WTC11 (cell line): ENCODE measurements at regions not wholly inside any gene's neighbourhood (a gene's known extent, or its start where the extent isn't known, plus 50 kb on each side); places are given as distances from the start of the nearest gene placed in this dataset.

Source experiments
- ATAC-seq: fragments of 200-7000 bp; cut with Tn5 transposase; 2 replicates; pipeline ENCODE4 v1.10.0; 2021; ENCODE audit warnings: mild to moderate bottlenecking, moderate library complexity
- CTCF ChIA-PET: fragments of 300-600 bp; sonication (Branson Sonifier 250); formaldehyde crosslinking; loops from one replicate; lab custom pipeline; 2021; ENCODE audit warnings: antibody characterized with exemption; lab: Charles Lee
- POLR2A ChIA-PET: fragments of 350-600 bp; sonication (Branson Sonifier 250); formaldehyde crosslinking; loops from one replicate; lab custom pipeline; 2021; ENCODE audit warnings: antibody characterized with exemption; lab: Charles Lee
- DNase-seq: peaks from one replicate; pipeline ENCODE4 v3.0.0; 2021; ENCODE audit warnings: low spot score
- H3K27ac Mint-ChIP-seq: 2 replicates; pipeline ENCODE4 v1.8.0; 2021; ENCODE audit warnings: mixed read lengths
- H3K27me3 Mint-ChIP-seq: 2 replicates; pipeline ENCODE4 v1.8.0; 2021; ENCODE audit warnings: low read depth, mild to moderate bottlenecking, moderate library complexity, mixed read lengths
- H3K36me3 Mint-ChIP-seq: 2 replicates; pipeline ENCODE4 v1.8.0; 2021; ENCODE audit warnings: mixed read lengths
- H3K4me1 Mint-ChIP-seq: 2 replicates; pipeline ENCODE4 v1.8.0; 2022; ENCODE audit warnings: mixed read lengths
- H3K4me3 Mint-ChIP-seq: 2 replicates; pipeline ENCODE4 v1.8.0; 2021; ENCODE audit warnings: mild to moderate bottlenecking, moderate library complexity, mixed read lengths
- H3K9me3 Mint-ChIP-seq: 2 replicates; pipeline ENCODE4 v1.8.0; 2021; ENCODE audit warnings: mixed read lengths
- ATF2 ChIP-seq: sonication (generic); formaldehyde crosslinking; IDR thresholded peaks from 2 replicates; pipeline ENCODE4 v1.8.1; 2022; ENCODE audit warnings: low read depth, missing genetic modification reagents, borderline replicate concordance
- ELF4 ChIP-seq: sonication (generic); formaldehyde crosslinking; IDR thresholded peaks from 2 replicates; pipeline ENCODE4 v1.8.1; 2022; ENCODE audit warnings: low read depth, mild to moderate bottlenecking, moderate library complexity, missing genetic modification reagents
- NFYB ChIP-seq: sonication (generic); formaldehyde crosslinking; conservative IDR thresholded peaks from 2 replicates; pipeline ENCODE4 v1.8.0; 2022; ENCODE audit warnings: low read depth, missing genetic modification reagents
- PRDM15 ChIP-seq: sonication (generic); formaldehyde crosslinking; IDR thresholded peaks from 2 replicates; pipeline ENCODE4 v1.8.0; 2022; ENCODE audit warnings: missing genetic modification reagents
- PRRX2 ChIP-seq: fragments of 250-450 bp; sonication (Bioruptor Pico); IDR thresholded peaks from 2 replicates; pipeline ENCODE4 v1.8.0; 2021; ENCODE audit warnings: mild to moderate bottlenecking
- STAT6 ChIP-seq: sonication (generic); formaldehyde crosslinking; conservative IDR thresholded peaks from 2 replicates; pipeline ENCODE4 v1.8.1; 2023; ENCODE audit warnings: mild to moderate bottlenecking, low read depth, missing genetic modification reagents, moderate library complexity
- ZNF219 ChIP-seq: sonication (generic); formaldehyde crosslinking; IDR thresholded peaks from 2 replicates; pipeline ENCODE4 v1.8.0; 2023; ENCODE audit warnings: missing genetic modification reagents, mild to moderate bottlenecking, borderline replicate concordance
- ZNF423 ChIP-seq: fragments of 250-450 bp; sonication (Bioruptor Pico); IDR thresholded peaks from 2 replicates; pipeline ENCODE4 v2.1.2; 2022; ENCODE audit warnings: mild to moderate bottlenecking, moderate library complexity
- TF ChIP-seq, protein P1 (sequence below): sonication (generic); formaldehyde crosslinking; IDR thresholded peaks from 2 replicates; pipeline ENCODE4 v1.8.1; 2023; ENCODE audit warnings: mild to moderate bottlenecking, missing genetic modification reagents, moderate library complexity
- TF ChIP-seq, protein P2 (sequence below): sonication (generic); formaldehyde crosslinking; IDR thresholded peaks from 2 replicates; pipeline ENCODE4 v1.8.0; 2022; ENCODE audit warnings: mild to moderate bottlenecking, missing genetic modification reagents
- TF ChIP-seq, protein P3 (sequence below): sonication (generic); formaldehyde crosslinking; IDR thresholded peaks from 2 replicates; pipeline ENCODE4 v1.8.1; 2022; ENCODE audit warnings: missing genetic modification reagents, borderline replicate concordance
- TF ChIP-seq, protein P4 (sequence below): sonication (generic); formaldehyde crosslinking; IDR thresholded peaks from 2 replicates; pipeline ENCODE4 v1.8.0; 2022; ENCODE audit warnings: mild to moderate bottlenecking, missing genetic modification reagents
- TF ChIP-seq, protein P5 (sequence below): fragments of 250-450 bp; sonication (Bioruptor Pico); IDR thresholded peaks from 2 replicates; pipeline ENCODE4 v1.9.0; 2021; ENCODE audit warnings: mild to moderate bottlenecking
- TF ChIP-seq, protein P6 (sequence below): fragments of 250-450 bp; sonication (Bioruptor Pico); conservative IDR thresholded peaks from 2 replicates; pipeline ENCODE4 v1.9.0; 2021; ENCODE audit warnings: mild to moderate bottlenecking

DNA sequence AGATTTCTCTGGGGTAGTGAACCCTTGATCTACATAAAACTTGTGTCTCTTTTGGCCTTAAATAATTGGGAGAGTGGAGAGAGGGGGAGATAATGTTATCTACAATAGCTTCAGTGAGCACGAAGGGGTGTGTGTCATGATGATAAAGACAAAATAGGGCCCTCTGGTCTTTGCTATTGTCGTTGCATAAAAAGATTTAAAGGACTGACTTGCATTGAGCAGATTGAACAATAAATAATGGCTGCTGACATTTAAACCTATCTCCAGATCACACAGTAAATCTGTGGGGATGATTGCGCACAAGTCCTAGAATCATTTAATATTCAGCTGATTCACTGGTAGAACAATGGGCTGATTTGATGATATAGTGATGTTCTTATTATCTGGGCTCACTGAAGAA, 71.3 kb upstream of the GAP43 start:
- no peak overlapping the region for H3K27ac Mint-ChIP-seq
- H3K4me1 Mint-ChIP-seq: peaks cover 38% of the 10 kb centered on the region
- ChIA-PET POLR2A (no interaction called here), CTCF (no interaction called here)
- H3K4me3 Mint-ChIP-seq: no peak overlapping the region
- no peak for DNase-seq
- TF ChIP-seq PRRX2 (CRISPR knock-in tag): no peak
- TF ChIP-seq PRDM15: no peak
- TF ChIP-seq NFYB (CRISPR knock-in tag): no peak
- TF ChIP-seq STAT6 (CRISPR knock-in tag): no peak
- no peak for TF ChIP-seq ELF4 (CRISPR knock-in tag)
- TF ChIP-seq ATF2 (CRISPR knock-in tag): no peak
- TF ChIP-seq, protein P1, sequence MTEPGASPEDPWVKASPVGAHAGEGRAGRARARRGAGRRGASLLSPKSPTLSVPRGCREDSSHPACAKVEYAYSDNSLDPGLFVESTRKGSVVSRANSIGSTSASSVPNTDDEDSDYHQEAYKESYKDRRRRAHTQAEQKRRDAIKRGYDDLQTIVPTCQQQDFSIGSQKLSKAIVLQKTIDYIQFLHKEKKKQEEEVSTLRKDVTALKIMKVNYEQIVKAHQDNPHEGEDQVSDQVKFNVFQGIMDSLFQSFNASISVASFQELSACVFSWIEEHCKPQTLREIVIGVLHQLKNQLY (CRISPR knock-in tag): no peak
- no peak for TF ChIP-seq ZNF219
- TF ChIP-seq, protein P2, sequence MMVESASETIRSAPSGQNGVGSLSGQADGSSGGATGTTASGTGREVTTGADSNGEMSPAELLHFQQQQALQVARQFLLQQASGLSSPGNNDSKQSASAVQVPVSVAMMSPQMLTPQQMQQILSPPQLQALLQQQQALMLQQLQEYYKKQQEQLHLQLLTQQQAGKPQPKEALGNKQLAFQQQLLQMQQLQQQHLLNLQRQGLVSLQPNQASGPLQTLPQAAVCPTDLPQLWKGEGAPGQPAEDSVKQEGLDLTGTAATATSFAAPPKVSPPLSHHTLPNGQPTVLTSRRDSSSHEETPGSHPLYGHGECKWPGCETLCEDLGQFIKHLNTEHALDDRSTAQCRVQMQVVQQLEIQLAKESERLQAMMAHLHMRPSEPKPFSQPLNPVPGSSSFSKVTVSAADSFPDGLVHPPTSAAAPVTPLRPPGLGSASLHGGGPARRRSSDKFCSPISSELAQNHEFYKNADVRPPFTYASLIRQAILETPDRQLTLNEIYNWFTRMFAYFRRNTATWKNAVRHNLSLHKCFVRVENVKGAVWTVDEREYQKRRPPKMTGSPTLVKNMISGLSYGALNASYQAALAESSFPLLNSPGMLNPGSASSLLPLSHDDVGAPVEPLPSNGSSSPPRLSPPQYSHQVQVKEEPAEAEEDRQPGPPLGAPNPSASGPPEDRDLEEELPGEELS (CRISPR knock-in tag): no peak
- no peak for TF ChIP-seq ZNF423
- TF ChIP-seq, protein P3, sequence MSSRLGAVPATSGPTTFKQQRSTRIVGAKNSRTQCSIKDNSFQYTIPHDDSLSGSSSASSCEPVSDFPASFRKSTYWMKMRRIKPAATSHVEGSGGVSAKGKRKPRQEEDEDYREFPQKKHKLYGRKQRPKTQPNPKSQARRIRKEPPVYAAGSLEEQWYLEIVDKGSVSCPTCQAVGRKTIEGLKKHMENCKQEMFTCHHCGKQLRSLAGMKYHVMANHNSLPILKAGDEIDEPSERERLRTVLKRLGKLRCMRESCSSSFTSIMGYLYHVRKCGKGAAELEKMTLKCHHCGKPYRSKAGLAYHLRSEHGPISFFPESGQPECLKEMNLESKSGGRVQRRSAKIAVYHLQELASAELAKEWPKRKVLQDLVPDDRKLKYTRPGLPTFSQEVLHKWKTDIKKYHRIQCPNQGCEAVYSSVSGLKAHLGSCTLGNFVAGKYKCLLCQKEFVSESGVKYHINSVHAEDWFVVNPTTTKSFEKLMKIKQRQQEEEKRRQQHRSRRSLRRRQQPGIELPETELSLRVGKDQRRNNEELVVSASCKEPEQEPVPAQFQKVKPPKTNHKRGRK (CRISPR knock-in tag): no peak
- TF ChIP-seq, protein P4, sequence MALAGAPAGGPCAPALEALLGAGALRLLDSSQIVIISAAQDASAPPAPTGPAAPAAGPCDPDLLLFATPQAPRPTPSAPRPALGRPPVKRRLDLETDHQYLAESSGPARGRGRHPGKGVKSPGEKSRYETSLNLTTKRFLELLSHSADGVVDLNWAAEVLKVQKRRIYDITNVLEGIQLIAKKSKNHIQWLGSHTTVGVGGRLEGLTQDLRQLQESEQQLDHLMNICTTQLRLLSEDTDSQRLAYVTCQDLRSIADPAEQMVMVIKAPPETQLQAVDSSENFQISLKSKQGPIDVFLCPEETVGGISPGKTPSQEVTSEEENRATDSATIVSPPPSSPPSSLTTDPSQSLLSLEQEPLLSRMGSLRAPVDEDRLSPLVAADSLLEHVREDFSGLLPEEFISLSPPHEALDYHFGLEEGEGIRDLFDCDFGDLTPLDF: no peak
- TF ChIP-seq, protein P5, sequence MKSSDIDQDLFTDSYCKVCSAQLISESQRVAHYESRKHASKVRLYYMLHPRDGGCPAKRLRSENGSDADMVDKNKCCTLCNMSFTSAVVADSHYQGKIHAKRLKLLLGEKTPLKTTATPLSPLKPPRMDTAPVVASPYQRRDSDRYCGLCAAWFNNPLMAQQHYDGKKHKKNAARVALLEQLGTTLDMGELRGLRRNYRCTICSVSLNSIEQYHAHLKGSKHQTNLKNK (CRISPR knock-in tag): no peak
- TF ChIP-seq, protein P6, sequence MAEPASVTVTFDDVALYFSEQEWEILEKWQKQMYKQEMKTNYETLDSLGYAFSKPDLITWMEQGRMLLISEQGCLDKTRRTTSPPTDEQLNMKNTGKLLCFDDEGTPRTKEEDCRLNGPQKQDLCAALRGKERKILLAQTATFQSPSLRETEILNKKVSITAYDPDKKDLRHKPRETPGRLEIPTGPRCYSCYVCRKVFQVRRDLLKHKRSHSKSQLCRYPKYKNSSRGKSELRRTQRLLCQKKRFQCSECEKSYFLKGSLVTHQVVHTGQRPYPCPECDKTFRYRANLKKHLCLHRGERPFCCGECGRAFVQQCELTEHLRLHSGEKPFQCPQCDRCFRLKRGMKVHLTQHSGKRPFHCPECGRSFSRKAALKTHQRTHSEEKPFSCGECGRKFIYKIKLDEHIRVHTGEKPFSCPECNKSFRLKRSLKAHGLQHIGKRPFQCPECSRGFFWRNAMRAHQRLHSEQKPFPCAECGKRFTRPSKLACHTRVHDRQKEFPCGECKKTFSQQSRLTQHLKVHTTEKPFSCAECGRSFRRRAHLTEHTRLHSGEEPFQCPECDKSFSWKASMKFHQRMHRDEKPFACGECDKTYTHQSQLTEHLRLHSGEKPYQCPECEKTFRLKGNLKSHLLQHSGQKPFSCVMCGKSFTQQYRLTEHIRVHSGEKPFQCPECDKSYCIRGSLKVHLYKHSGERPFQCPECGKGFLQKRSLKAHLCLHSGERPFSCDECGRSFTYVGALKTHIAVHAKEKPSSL: no peak
- H3K36me3 Mint-ChIP-seq: no peaks in the 10 kb centered on the region
- no peaks in the 10 kb centered on the region for H3K9me3 Mint-ChIP-seq
- peaks cover 40% of the 10 kb centered on the region for H3K27me3 Mint-ChIP-seq
- no peak for ATAC-seq
